GM23338 (cell line): ENCODE measurements at regions not wholly inside any gene's neighbourhood (a gene's known extent, or its start where the extent isn't known, plus 50 kb on each side); places are given as distances from the start of the nearest gene placed in this dataset.

Source experiments
- ATAC-seq: fragments of 200-7000 bp; cut with Tn5 transposase; 3 replicates; pipeline ENCODE4 v1.9.1; 2020
- DNase-seq: peaks from one replicate; pipeline ENCODE4 v3.0.0-alpha.2; 2015; ENCODE audit warnings: low spot score
- H2AFZ ChIP-seq: fragments of 200-600 bp; sonication (generic); 2 replicates; pipeline ENCODE4 v1.8.0; 2016; ENCODE audit warnings: antibody characterized with exemption, mild to moderate bottlenecking, moderate library complexity
- H3F3A ChIP-seq: fragments of 200-600 bp; sonication (generic); replicated peaks from 2 replicates; pipeline ENCODE4 v1.8.0; 2017; ENCODE audit warnings: antibody characterized with exemption, mixed run types, low read depth
- H3K27ac ChIP-seq: fragments of 200-600 bp; sonication (generic); 2 replicates; pipeline ENCODE4 v1.6.1; 2016; ENCODE audit warnings: low read depth
- H3K27me3 ChIP-seq: fragments of 200-600 bp; sonication (generic); 2 replicates; pipeline ENCODE4 v1.8.0; 2016; ENCODE audit warnings: mild to moderate bottlenecking, mixed run types, moderate library complexity; ENCODE audit not compliant: insufficient read depth
- H3K36me3 ChIP-seq: fragments of 200-600 bp; sonication (generic); 2 replicates; pipeline ENCODE4 v1.8.0; 2016; ENCODE audit warnings: mild to moderate bottlenecking; ENCODE audit not compliant: insufficient read depth
- H3K4me1 ChIP-seq: fragments of 200-600 bp; sonication (generic); 2 replicates; pipeline ENCODE4 v1.8.0; 2016; ENCODE audit warnings: mild to moderate bottlenecking, moderate library complexity; ENCODE audit not compliant: insufficient read depth
- H3K4me2 ChIP-seq: fragments of 200-600 bp; sonication (generic); 2 replicates; pipeline ENCODE4 v1.7.1; 2017; ENCODE audit warnings: mixed run types
- H3K4me3 ChIP-seq: fragments of 200-600 bp; sonication (generic); 2 replicates; pipeline ENCODE4 v1.6.1; 2016; ENCODE audit warnings: mixed run types
- H3K79me2 ChIP-seq: fragments of 200-600 bp; sonication (generic); replicated peaks from 2 replicates; pipeline ENCODE4 v1.8.0; 2017; ENCODE audit warnings: mild to moderate bottlenecking; ENCODE audit not compliant: insufficient read depth
- H3K9me2 ChIP-seq: fragments of 200-600 bp; sonication (generic); 2 replicates; pipeline ENCODE4 v1.8.0; 2017; ENCODE audit not compliant: insufficient read depth
- H4K20me1 ChIP-seq: fragments of 200-600 bp; sonication (generic); replicated peaks from 2 replicates; pipeline ENCODE4 v1.8.0; 2017; ENCODE audit warnings: mild to moderate bottlenecking; ENCODE audit not compliant: insufficient read depth
- H3K27ac Mint-ChIP-seq: 2 replicates; pipeline ENCODE4 v1.8.0; 2020; ENCODE audit warnings: inconsistent platforms, mild to moderate bottlenecking, moderate library complexity, mixed read lengths
- H3K27me3 Mint-ChIP-seq: 3 replicates; pipeline ENCODE4 v1.8.0; 2022; ENCODE audit warnings: low read depth, mild to moderate bottlenecking, moderate library complexity, mixed read lengths, inconsistent platforms; ENCODE audit not compliant: insufficient read depth, poor library complexity
- H3K36me3 Mint-ChIP-seq: 3 replicates; pipeline ENCODE4 v1.8.0; 2021; ENCODE audit warnings: low read depth, mild to moderate bottlenecking, inconsistent platforms, moderate library complexity, mixed read lengths
- H3K4me1 Mint-ChIP-seq: 3 replicates; pipeline ENCODE4 v1.8.0; 2020; ENCODE audit warnings: mild to moderate bottlenecking, inconsistent platforms, mixed read lengths
- H3K4me3 Mint-ChIP-seq: 3 replicates; pipeline ENCODE4 v1.8.0; 2021; ENCODE audit warnings: moderate library complexity, mild to moderate bottlenecking, inconsistent platforms, mixed read lengths
- H3K9me3 Mint-ChIP-seq: 3 replicates; pipeline ENCODE4 v1.8.0; 2020; ENCODE audit warnings: moderate library complexity, mild to moderate bottlenecking, inconsistent platforms, mixed read lengths
- CTCF ChIP-seq, 2 experiments: fragments of 200-600 bp in 1 of 2; sonication (generic) in 1 of 2; conservative IDR thresholded peaks; 2 replicates each; pipeline versions ENCODE4 v1.5.1 to v1.6.1; 2016 to 2017; ENCODE audit warnings: antibody characterized with exemption in 2 of 2, low read depth in 2 of 2, mild to moderate bottlenecking in 2 of 2, moderate library complexity in 1 of 2
- EZH2 ChIP-seq: fragments of 200-600 bp; sonication (generic); IDR thresholded peaks from one replicate; pipeline ENCODE4 v1.8.0; 2017; ENCODE audit warnings: antibody characterized with exemption, mild to moderate bottlenecking, low read depth; ENCODE audit not compliant: unreplicated experiment
- EZH2phosphoT487 ChIP-seq: fragments of 200-600 bp; sonication (generic); IDR thresholded peaks from one replicate; pipeline ENCODE4 v1.8.1; 2018; ENCODE audit warnings: antibody characterized with exemption; ENCODE audit not compliant: unreplicated experiment
- JUNB ChIP-seq: IDR thresholded peaks from one replicate; pipeline ENCODE4 v1.6.1; 2016; ENCODE audit warnings: antibody characterized with exemption; ENCODE audit not compliant: unreplicated experiment
- POLR2AphosphoS5 ChIP-seq: IDR thresholded peaks from 2 replicates; pipeline ENCODE4 v1.6.1; 2016; ENCODE audit warnings: antibody characterized with exemption, low read depth
- REST ChIP-seq: IDR thresholded peaks from one replicate; pipeline ENCODE4 v1.6.1; 2018; ENCODE audit warnings: antibody characterized with exemption; ENCODE audit not compliant: unreplicated experiment
- STAT1 ChIP-seq: IDR thresholded peaks from one replicate; pipeline ENCODE4 v1.6.1; 2016; ENCODE audit warnings: antibody characterized with exemption; ENCODE audit not compliant: unreplicated experiment
- ZNF114 ChIP-seq: fragments of 250-450 bp; sonication (Bioruptor Pico); IDR thresholded peaks from 2 replicates; pipeline ENCODE4 v1.5.0; 2020; ENCODE audit warnings: mild to moderate bottlenecking, moderate library complexity
- TF ChIP-seq, protein P1 (sequence below): IDR thresholded peaks from 2 replicates; pipeline ENCODE4 v1.6.1; 2016; ENCODE audit warnings: antibody characterized with exemption

DNA sequence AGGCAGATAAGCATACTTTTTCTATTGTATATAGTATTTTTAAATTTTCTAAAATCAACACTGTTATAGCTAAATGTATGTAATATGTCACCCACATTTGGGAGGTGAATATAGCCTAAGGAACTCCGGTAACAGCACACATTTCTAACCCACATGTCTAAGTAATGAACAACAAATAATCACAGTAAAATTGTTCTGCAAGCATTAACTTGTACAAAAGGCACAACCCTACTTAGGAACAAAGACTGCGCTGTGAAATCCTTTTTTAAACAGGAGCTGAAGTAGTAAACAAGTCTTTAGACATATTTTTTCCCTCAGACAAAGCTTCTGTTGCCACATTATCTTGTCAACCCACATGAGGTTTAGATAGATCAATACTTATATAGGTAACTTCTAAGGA is 872.4 kb upstream of the SLC35B3 start (continued):
- TF ChIP-seq CTCF (conservative IDR thresholded peaks at IDR 0.05; ENCODE audit: low read depth in 2 of 2), result no peak
- no peak for TF ChIP-seq ZNF114 (CRISPR knock-in tag)
- TF ChIP-seq EZH2phosphoT487, result no peak
- no peak for TF ChIP-seq REST
- TF ChIP-seq EZH2, result no peak
- TF ChIP-seq, protein P1, sequence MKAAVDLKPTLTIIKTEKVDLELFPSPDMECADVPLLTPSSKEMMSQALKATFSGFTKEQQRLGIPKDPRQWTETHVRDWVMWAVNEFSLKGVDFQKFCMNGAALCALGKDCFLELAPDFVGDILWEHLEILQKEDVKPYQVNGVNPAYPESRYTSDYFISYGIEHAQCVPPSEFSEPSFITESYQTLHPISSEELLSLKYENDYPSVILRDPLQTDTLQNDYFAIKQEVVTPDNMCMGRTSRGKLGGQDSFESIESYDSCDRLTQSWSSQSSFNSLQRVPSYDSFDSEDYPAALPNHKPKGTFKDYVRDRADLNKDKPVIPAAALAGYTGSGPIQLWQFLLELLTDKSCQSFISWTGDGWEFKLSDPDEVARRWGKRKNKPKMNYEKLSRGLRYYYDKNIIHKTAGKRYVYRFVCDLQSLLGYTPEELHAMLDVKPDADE, result no peak

GRCh38 chr6:9307187-9307586 is 871.8 kb upstream of the SLC35B3 start:
- H3F3A ChIP-seq, result no peaks in the 10 kb centered on the region
- H3K27me3 ChIP-seq, result no peaks in the 10 kb centered on the region
- no peak overlapping the region for H3K4me3 Mint-ChIP-seq
- H3K79me2 ChIP-seq, result no peaks in the 10 kb centered on the region
- peaks cover 8% of the 10 kb centered on the region; the same call in 2 of the 3 replicates for H3K4me1 Mint-ChIP-seq
- H3K27ac Mint-ChIP-seq, result no peak overlapping the region
- H3K27me3 Mint-ChIP-seq, result no peaks in the 10 kb centered on the region
- H3K27ac ChIP-seq, result no peak overlapping the region
- no peak for ATAC-seq
- H3K36me3 ChIP-seq, result no peaks in the 10 kb centered on the region
- H3K9me3 Mint-ChIP-seq, result peaks cover 2% of the 10 kb centered on the region; the same call in 1 of the 3 replicates
- no peaks in the 10 kb centered on the region for H3K36me3 Mint-ChIP-seq
- H3K9me2 ChIP-seq, result no peaks in the 10 kb centered on the region
- H4K20me1 ChIP-seq, result no peaks in the 10 kb centered on the region
- no peak overlapping the region for H3K4me3 ChIP-seq
- H3K4me1 ChIP-seq, result peaks cover 2% of the 10 kb centered on the region
- DNase-seq, result no peak
- no peak overlapping the region for H3K4me2 ChIP-seq
- H2AFZ ChIP-seq, result no peak overlapping the region
- TF ChIP-seq, protein P1, result no peak
- TF ChIP-seq STAT1, result no peak
- no peak for TF ChIP-seq JUNB
- no peak for TF ChIP-seq REST
- no peak for TF ChIP-seq EZH2
- no peak for TF ChIP-seq POLR2AphosphoS5
